Smooth muscle cell (in vitro differentiated cells): ENCODE measurements at regions not wholly inside any gene's neighbourhood (a gene's known extent, or its start where the extent isn't known, plus 50 kb on each side); places are given as distances from the start of the nearest gene placed in this dataset.

ENCODE experiments used
- DNase-seq: peaks from one replicate; lab custom pipeline; 2025; ENCODE audit not compliant: unreplicated experiment; lab: John Stamatoyannopoulos, UW
- H2AFZ ChIP-seq: fragments of 200-600 bp; sonication (generic); 2 replicates; pipeline ENCODE4 v1.6.0; 2016; ENCODE audit warnings: antibody characterized with exemption, low read depth, mild to moderate bottlenecking
- H3F3A ChIP-seq: fragments of 200-600 bp; sonication (generic); 2 replicates; pipeline ENCODE4 v1.6.0; 2017; ENCODE audit warnings: antibody characterized with exemption, low read depth
- H3K27ac ChIP-seq: fragments of 200-600 bp; sonication (generic); 2 replicates; pipeline ENCODE4 v1.5.1; 2016; ENCODE audit warnings: low read depth, mild to moderate bottlenecking
- H3K27me3 ChIP-seq: fragments of 200-600 bp; sonication (generic); 2 replicates; pipeline ENCODE4 v1.6.1; 2016; ENCODE audit warnings: low read depth, mild to moderate bottlenecking
- H3K36me3 ChIP-seq: fragments of 200-600 bp; sonication (generic); 2 replicates; pipeline ENCODE4 v1.5.1; 2016; ENCODE audit warnings: low read depth
- H3K4me1 ChIP-seq: fragments of 200-600 bp; sonication (generic); 2 replicates; pipeline ENCODE4 v1.5.1; 2016; ENCODE audit warnings: low read depth
- H3K4me2 ChIP-seq: fragments of 200-600 bp; sonication (generic); 2 replicates; pipeline ENCODE4 v1.6.0; 2016; ENCODE audit warnings: mild to moderate bottlenecking
- H3K4me3 ChIP-seq: fragments of 200-600 bp; sonication (generic); 2 replicates; pipeline ENCODE4 v1.5.1; 2016; ENCODE audit warnings: mild to moderate bottlenecking
- H3K79me2 ChIP-seq: fragments of 200-600 bp; sonication (generic); 2 replicates; pipeline ENCODE4 v1.6.0; 2016; ENCODE audit warnings: low read depth, mild to moderate bottlenecking
- H3K9ac ChIP-seq: fragments of 200-600 bp; sonication (generic); 2 replicates; pipeline ENCODE4 v1.6.0; 2016; ENCODE audit warnings: low read depth
- H3K9me3 ChIP-seq: fragments of 200-600 bp; sonication (generic); replicated peaks from 2 replicates; pipeline ENCODE4 v1.5.1; 2016; ENCODE audit warnings: low read depth
- H4K20me1 ChIP-seq: fragments of 200-600 bp; sonication (generic); 2 replicates; pipeline ENCODE4 v1.6.0; 2016; ENCODE audit warnings: low read depth
- WGBS: methylation state at CpG from one replicate; pipeline ENCODE4 v1.1.7; 2016; ENCODE audit warnings: low lambda C conversion rate; 5-methylcytosine and 5-hydroxymethylcytosine counted together
- TF ChIP-seq, protein P1 (sequence below): fragments of 200-600 bp; sonication (generic); IDR thresholded peaks from 2 replicates; pipeline ENCODE4 v1.5.1; 2017; ENCODE audit warnings: borderline replicate concordance, mild to moderate bottlenecking, antibody characterized with exemption; ENCODE audit not compliant: insufficient read depth, poor library complexity, severe bottlenecking

DNA sequence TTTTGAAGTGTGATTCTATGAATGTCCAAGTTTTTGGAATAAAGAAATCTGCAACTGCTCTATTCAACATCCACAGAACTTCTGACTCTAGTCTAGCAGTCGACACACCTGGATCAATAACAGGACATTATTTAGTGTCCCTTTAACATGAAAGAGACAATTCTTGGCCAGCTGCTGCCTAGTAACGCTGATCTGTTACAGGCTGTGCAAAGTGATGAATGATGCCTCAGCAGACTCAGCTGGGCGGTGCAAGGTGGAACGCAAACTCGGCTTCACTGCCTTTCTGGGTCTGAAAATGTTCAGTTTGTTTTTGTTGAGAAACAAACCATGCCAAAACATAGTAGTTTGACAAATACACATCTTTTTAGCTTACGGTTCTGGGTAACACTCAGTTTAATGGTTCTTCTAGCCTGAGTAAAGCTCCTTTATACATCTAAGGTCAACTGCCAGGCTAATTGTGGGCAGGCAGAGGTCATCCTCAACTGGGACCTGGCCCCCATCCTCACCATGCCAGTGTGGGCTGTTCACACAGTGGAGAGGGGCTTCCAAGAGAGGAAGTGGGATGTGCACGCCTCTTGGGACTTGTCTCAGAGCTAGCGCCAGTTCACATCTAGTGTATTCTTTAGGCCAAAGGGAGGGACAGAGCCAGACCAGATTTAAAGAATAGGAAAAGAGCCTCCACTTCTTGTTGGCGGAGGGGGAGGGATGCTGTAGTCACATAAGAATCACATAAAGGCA, 879.7 kb downstream of the QKI start:
- no peak for DNase-seq
- Histone ChIP-seq H3K27me3 (no peaks in the 10 kb centered on the region), H3K4me3 (no peak overlapping the region), H2AFZ (no peak overlapping the region), H4K20me1 (no peaks in the 10 kb centered on the region), H3K4me2 (no peak overlapping the region), H3K27ac (no peak overlapping the region), H3K9ac (no peak overlapping the region), H3F3A (no peaks in the 10 kb centered on the region), H3K36me3 (no peaks in the 10 kb centered on the region), H3K79me2 (no peaks in the 10 kb centered on the region), H3K9me3 (no peaks in the 10 kb centered on the region), H3K4me1 (no peaks in the 10 kb centered on the region)
- WGBS = 92% methylated on average over 9 of the region's 9 CpGs
- TF ChIP-seq, protein P1, sequence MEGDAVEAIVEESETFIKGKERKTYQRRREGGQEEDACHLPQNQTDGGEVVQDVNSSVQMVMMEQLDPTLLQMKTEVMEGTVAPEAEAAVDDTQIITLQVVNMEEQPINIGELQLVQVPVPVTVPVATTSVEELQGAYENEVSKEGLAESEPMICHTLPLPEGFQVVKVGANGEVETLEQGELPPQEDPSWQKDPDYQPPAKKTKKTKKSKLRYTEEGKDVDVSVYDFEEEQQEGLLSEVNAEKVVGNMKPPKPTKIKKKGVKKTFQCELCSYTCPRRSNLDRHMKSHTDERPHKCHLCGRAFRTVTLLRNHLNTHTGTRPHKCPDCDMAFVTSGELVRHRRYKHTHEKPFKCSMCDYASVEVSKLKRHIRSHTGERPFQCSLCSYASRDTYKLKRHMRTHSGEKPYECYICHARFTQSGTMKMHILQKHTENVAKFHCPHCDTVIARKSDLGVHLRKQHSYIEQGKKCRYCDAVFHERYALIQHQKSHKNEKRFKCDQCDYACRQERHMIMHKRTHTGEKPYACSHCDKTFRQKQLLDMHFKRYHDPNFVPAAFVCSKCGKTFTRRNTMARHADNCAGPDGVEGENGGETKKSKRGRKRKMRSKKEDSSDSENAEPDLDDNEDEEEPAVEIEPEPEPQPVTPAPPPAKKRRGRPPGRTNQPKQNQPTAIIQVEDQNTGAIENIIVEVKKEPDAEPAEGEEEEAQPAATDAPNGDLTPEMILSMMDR = no peak

DNA sequence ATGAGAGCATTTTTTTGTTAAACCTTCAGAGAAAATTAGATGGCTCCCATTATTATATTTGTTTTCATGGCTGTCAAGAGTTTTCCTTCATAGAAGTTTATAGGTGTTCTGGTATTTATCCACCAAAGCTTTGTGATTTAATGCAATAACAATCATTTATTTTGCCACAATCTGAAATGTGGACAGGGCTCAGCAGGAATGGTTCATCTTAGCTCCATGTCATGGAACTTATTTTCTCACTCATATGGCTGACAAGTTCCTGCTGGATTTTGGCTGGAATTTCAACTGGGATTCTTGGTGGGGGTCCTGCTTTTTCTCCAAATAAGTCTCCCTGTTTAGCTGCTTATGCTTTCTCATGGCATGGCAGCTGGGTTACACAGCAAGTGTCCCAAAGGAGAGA, 876.7 kb downstream of the QKI start:
- Histone ChIP-seq H2AFZ (no peak overlapping the region), H3K36me3 (no peaks in the 10 kb centered on the region), H3K9ac (no peak overlapping the region), H3K4me2 (no peak overlapping the region), H3K27ac (no peak overlapping the region), H3K79me2 (no peaks in the 10 kb centered on the region), H3K4me1 (no peaks in the 10 kb centered on the region), H3K4me3 (no peak overlapping the region), H4K20me1 (no peaks in the 10 kb centered on the region), H3K9me3 (no peaks in the 10 kb centered on the region), H3F3A (no peaks in the 10 kb centered on the region), H3K27me3 (no peaks in the 10 kb centered on the region)
- no peak for DNase-seq
- TF ChIP-seq, protein P1 = no peak

DNA sequence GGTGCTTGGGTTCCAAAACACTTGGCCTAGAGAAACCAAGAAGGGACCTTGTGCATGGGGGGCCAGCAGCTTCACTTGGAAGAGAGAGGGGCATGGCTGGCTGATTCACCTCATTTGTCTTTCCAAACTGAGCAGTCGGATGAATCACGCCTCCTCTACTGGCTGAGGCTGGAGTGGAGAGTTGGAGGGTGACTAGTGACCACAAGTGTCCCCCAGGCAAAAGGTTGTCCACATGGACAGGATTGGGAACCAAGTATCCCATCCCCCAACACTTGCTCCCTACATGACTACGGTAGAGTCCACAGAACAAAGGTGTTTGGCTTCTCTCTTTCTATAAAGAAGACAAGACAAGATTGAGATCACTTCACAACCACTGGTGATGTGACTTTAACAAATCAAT, 875.6 kb downstream of the QKI start:
- Histone ChIP-seq H3K9me3 (no peaks in the 10 kb centered on the region), H3K4me2 (no peak overlapping the region), H3K4me3 (no peak overlapping the region), H3K27ac (no peak overlapping the region), H3K27me3 (no peaks in the 10 kb centered on the region), H3F3A (no peaks in the 10 kb centered on the region), H3K79me2 (no peaks in the 10 kb centered on the region), H3K9ac (no peak overlapping the region), H3K36me3 (no peaks in the 10 kb centered on the region), H2AFZ (no peak overlapping the region), H4K20me1 (no peaks in the 10 kb centered on the region), H3K4me1 (no peaks in the 10 kb centered on the region)
- TF ChIP-seq, protein P1 = no peak
- no peak for DNase-seq
- 95% methylated on average over 3 of the region's 3 CpGs for WGBS

DNA sequence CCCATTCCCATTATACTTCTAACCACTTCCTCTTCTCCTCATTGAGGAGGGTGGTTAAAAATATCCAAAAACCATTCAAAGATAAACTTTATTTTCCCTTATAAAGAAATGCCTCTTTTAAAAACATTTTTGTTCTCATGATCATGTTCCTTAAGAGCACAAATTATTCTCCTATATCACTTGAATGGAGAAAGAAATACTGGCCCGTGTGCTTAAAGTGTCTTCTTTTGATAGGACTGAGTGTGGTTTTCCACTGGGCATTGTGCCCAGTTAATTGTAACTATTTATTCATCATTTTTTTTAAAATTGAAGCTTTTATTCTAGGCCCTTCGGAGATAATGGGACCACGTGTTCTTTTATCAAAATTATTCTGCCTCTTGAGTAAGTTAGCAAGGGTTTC, 871.5 kb downstream of the QKI start:
- H3K4me2 ChIP-seq = no peak overlapping the region
- H3K9ac ChIP-seq = no peak overlapping the region
- no peaks in the 10 kb centered on the region for H3K4me1 ChIP-seq
- H3K4me3 ChIP-seq = no peak overlapping the region
- DNase-seq = no peak
- H3K9me3 ChIP-seq = no peaks in the 10 kb centered on the region
- no peak overlapping the region for H2AFZ ChIP-seq
- H3K27me3 ChIP-seq = no peaks in the 10 kb centered on the region
- WGBS = 87% methylated on average over 3 of the region's 3 CpGs
- no peak overlapping the region for H3K27ac ChIP-seq
- H3K79me2 ChIP-seq = no peaks in the 10 kb centered on the region
- H3K36me3 ChIP-seq = no peaks in the 10 kb centered on the region
- no peaks in the 10 kb centered on the region for H3F3A ChIP-seq
- no peaks in the 10 kb centered on the region for H4K20me1 ChIP-seq
- TF ChIP-seq, protein P1 = no peak
